ENCODE measurements at regions not wholly inside any gene's neighbourhood (a gene's known extent, or its start where the extent isn't known, plus 50 kb on each side); places are given as distances from the start of the nearest gene placed in this dataset.

DNA sequence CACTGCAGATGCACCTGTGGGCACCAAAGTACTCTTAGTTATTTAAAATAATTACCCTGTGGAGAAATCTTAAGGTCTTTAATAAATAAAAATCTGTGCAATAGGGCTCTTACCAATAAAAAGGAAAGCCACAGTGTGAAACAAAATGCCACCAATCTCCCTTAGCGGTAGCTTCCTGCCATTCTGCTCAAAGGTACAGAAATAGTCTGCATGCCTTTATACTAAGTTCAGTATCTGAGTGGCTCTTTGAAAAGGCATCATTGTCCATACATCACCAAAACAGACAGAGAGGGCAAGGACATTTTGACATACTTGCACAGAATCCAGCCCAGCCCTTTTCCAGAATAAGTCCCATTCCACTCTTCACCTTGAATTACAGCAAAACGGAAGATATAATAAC lies 161.0 kb downstream of the KLF12 start:
- TF ChIP-seq, protein P1, sequence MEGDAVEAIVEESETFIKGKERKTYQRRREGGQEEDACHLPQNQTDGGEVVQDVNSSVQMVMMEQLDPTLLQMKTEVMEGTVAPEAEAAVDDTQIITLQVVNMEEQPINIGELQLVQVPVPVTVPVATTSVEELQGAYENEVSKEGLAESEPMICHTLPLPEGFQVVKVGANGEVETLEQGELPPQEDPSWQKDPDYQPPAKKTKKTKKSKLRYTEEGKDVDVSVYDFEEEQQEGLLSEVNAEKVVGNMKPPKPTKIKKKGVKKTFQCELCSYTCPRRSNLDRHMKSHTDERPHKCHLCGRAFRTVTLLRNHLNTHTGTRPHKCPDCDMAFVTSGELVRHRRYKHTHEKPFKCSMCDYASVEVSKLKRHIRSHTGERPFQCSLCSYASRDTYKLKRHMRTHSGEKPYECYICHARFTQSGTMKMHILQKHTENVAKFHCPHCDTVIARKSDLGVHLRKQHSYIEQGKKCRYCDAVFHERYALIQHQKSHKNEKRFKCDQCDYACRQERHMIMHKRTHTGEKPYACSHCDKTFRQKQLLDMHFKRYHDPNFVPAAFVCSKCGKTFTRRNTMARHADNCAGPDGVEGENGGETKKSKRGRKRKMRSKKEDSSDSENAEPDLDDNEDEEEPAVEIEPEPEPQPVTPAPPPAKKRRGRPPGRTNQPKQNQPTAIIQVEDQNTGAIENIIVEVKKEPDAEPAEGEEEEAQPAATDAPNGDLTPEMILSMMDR (IDR thresholded peaks at IDR 0.05; ENCODE audit: borderline replicate concordance, control extremely low read depth, extremely low read depth, insufficient read depth, missing control alignments), result no peak
- no peak for DNase-seq (ENCODE audit: low spot score)
- in situ Hi-C loops (cut with MboI; ENCODE audit: low sequenced_read_pairs, unreplicated experiment), result no loop called here

DNA sequence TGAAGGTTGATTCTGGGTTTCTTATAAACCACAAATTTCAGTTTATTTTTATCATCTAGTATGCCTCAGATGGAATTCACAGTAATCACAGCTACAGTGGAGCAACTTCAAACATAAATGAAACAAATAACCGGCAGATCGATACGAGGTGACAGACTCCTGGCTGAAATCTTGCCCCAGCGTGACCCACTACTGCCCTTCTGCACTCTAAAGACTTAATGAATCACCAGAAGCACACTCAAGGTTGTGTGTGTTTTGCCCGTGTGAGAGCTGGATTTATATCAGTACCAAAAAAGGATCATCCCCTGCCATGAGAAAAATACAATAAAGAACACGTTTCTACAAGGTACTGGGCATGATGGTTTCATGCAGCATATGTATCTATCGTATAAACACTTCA lies 161.7 kb downstream of the KLF12 start:
- DNase-seq (ENCODE audit: low spot score), result no peak
- TF ChIP-seq, protein P1 (IDR thresholded peaks at IDR 0.05; ENCODE audit: borderline replicate concordance, control extremely low read depth, extremely low read depth, insufficient read depth, missing control alignments), result no peak
- in situ Hi-C loops (cut with MboI; ENCODE audit: low sequenced_read_pairs, unreplicated experiment), result no loop called here

GRCh38 chr13:73971481-73971880 lies 162.7 kb downstream of the KLF12 start:
- no peak for DNase-seq (ENCODE audit: low spot score)
- in situ Hi-C loops (cut with MboI; ENCODE audit: low sequenced_read_pairs, unreplicated experiment), result no loop called here
- TF ChIP-seq, protein P1 (IDR thresholded peaks at IDR 0.05; ENCODE audit: borderline replicate concordance, control extremely low read depth, extremely low read depth, insufficient read depth, missing control alignments), result no peak

- no peak for DNase-seq (ENCODE audit: low spot score)
These were observed 163.7 kb downstream of the KLF12 start for GRCh38 chr13:73970421-73971055.

GRCh38 chr13:73967397-73968165 lies 166.6 kb downstream of the KLF12 start:
- peak; percentile 30 for DNase-seq (ENCODE audit: low spot score)
- TF ChIP-seq, protein P1 (IDR thresholded peaks at IDR 0.05; ENCODE audit: borderline replicate concordance, control extremely low read depth, extremely low read depth, insufficient read depth, missing control alignments), result no peak
- in situ Hi-C loops (cut with MboI; ENCODE audit: low sequenced_read_pairs, unreplicated experiment), result no loop called here

More at GRCh38 chr13:73970421-73971055, 163.7 kb downstream of the KLF12 start:
- in situ Hi-C loops (cut with MboI; ENCODE audit: low sequenced_read_pairs, unreplicated experiment), result no loop called here
- TF ChIP-seq, protein P1 (IDR thresholded peaks at IDR 0.05; ENCODE audit: borderline replicate concordance, control extremely low read depth, extremely low read depth, insufficient read depth, missing control alignments), result no peak

GRCh38 chr13:73966331-73966730 lies 167.9 kb downstream of the KLF12 start:
- TF ChIP-seq, protein P1 (IDR thresholded peaks at IDR 0.05; ENCODE audit: borderline replicate concordance, control extremely low read depth, extremely low read depth, insufficient read depth, missing control alignments), result no peak
- in situ Hi-C loops (cut with MboI; ENCODE audit: low sequenced_read_pairs, unreplicated experiment), result no loop called here
- no peak for DNase-seq (ENCODE audit: low spot score)
